NCI-H748 (cell line): ENCODE measurements at regions not wholly inside any gene's neighbourhood (a gene's known extent, or its start where the extent isn't known, plus 50 kb on each side); places are given as distances from the start of the nearest gene placed in this dataset.

Experiments used
- DNase-seq: peaks from one replicate; lab custom pipeline; 2025; ENCODE audit not compliant: unreplicated experiment; lab: John Stamatoyannopoulos, UW

DNA sequence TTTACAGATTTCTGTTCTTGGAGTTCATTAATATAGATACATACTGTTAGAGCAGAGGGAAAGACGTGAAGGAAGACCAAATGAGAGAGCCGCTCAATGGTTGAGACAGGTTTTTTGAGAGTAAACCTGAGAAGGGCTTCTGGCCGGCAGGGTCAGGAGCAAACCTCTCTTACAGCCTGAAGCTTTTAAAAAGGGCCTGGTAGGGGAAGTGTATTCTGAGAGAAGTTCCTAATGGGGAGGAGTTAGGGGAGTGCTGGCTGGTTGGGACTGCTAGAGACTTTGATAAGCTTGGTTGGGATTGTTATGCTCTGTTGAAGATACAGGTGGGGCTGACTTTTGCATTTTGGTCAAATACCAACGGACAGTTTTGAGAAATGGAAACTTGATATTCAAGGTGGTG is 186.8 kb upstream of the PABPC4L start:
- no peak for DNase-seq

DNA sequence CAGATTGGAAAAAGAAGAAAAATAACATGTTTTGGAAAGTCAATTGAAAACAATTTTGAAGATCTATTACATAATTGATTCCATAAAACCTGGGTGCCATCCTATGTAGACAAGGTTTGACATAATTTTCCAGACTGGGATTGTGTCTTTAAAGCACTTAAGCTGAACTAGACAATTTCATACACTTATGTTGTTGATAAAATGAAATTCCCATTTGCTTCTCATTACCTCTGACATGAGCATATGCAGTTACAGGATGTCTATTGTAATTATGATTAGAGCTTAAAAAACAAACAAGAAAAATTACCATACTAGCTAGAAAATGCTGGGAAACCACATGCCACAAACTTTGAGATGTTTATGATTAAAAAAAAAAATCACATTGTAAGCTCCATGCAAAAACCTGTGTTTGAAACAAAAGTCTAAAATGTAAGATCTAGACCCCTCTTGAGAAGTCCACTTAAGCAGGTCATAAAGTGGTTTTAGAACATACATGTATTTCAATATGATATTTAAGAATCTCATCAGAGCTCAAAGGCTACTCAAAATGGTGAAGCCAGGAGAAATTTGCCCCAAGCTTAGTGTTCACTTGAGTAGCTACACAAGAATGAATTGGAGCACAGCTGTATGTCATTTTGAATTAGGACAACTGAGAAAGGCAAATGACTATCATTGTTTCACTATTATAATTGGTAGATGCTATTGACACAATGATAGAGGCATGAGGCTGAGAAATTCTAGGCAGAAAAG is 181.1 kb upstream of the PABPC4L start:
- no peak for DNase-seq

GRCh38 chr4:134375775-134376174 is 174.2 kb upstream of the PABPC4L start:
- DNase-seq, result no peak

GRCh38 chr4:134365852-134366251 is 164.3 kb upstream of the PABPC4L start:
- DNase-seq, result no peak

DNA sequence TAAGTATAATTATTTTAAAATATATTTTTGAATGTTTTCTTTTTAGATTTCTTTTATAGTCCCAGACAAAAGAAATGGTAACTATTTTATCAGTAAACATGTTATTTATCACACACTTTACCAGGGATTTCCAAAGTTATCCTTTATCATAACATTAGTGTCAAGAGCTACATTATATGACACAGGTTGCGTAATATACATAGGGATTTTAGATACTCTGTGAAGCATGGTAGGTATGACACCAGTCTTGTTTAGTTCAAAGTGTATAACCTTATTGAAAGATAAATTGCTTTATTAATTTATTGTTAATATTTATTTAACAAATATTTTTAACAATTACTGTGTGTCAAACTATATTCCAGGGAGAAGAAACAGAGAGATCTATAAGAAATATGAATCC is 163.3 kb upstream of the PABPC4L start:
- DNase-seq, result no peak

- no peak for DNase-seq
Measured at GRCh38 chr4:134345244-134345643, 143.7 kb upstream of the PABPC4L start.

GRCh38 chr4:134343656-134344055 is 142.1 kb upstream of the PABPC4L start:
- DNase-seq, result no peak

- no peak for DNase-seq
Measured at GRCh38 chr4:134343081-134343480, 141.5 kb upstream of the PABPC4L start.

DNA sequence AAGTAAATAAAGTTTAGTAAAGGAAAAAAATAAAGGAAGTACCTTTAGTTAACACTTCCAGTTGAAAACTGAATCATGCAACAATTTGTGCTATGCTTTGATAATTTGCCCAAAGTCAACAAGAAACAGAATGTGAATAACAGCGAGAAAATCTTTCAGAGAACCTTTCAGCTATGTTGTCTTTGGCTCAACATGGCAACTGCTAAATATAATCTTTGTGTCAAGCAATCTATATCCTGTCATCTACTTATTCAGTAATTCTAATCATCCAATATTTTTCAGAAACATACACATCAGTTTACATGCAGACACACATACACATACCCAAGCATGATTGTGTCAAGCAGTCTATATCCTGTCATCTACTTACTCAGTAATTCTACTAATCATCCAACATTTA is 136.0 kb upstream of the PABPC4L start:
- DNase-seq, result no peak

DNA sequence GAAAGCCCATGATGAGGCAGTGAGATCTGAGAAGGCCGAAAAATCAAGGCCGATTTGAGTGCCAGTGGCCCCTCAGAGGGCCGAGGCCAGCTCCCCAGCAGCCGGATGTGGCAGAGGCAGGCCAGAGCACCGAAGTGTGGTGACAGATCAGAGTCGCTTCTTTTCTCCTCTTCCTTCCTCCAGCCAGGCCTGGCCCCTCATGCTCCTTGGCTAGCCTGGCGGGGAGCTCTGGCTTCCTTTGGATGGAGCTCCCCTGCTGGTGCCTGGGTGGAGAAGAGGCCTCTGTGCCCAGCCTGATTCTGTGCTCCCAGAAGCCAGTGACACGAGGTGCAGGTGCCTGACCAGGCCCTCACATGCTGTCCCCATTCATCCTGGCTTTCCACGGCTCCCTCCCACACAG is 127.2 kb upstream of the PABPC4L start:
- DNase-seq, result no peak

DNA sequence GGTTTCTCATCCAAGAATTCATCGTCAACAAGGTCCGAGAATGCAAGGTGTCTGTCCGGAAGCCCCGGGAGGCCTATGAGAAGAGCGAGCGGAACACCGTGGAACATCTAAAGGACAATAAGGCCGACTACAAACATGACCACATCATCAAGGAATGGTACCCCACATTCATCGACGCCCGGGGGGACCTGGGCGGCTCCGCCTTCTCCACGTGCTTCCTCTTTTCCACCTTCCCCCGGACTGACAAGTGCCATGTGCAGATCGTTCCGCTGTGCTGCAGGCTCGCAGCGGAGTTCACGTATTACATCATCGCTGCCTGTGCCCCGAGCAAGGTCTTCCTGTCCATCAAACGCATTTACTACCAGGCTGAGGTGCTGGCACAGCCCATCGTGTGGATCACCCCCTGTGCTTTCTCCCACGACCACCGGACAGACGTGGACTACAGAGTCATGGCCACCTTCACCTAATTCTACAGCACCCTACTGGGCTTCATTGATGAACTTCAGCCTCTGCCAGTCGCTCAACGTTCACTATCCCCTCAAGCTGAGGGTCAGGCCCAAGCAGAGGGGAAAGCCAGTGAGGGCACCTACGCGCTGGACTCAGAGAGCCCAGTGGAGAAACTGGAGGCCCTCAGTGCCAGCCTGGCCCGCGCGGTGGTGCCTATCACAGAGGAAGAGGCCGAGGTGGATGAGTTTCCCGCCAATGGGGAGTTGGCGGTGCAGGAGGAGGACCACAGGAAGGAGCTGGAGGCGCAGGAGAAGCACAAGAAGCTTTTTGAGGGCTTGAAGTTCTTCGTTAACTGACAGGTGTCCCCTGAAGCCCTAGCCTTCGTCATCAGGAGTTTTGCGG is 125.9 kb upstream of the PABPC4L start:
- DNase-seq, result no peak

DNA sequence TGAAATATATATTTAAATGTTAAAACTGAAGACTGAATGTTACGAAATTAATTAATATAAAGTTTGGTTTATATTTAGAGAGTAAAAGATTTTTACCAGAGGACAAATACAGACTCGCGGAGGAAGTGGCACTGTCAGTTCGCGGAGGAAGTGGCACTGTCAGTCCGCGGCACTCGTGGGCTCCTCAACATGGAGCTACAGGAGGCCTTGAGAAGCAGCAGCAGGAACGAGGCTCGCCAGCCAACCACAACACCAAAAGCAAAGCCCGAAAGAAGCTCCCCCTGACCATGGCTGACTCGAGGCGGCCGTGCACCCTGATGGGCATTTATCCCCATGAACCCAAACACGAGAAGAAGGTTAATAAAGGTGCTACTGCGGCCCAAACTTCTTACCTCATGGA is 125.3 kb upstream of the PABPC4L start:
- DNase-seq, result no peak

DNA sequence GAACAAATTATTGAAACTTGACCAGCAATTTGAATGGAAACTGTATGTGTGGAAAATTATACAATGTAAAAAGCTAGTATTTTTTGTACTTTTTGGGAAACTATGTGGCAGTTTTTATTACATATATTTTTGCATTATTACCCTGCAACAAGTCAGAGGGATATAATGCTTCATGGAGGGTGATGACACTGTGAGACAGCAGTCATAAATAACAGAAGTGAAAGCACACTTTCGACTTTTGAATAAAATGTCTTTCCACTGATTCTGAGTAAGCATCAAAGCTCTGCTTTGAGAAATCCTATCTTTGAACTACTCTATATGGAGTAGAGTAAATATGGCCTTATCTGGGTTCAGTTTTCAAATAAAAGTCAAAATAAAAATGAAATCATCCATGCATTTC is 122.6 kb upstream of the PABPC4L start:
- no peak for DNase-seq

GRCh38 chr4:134320048-134320447 is 118.5 kb upstream of the PABPC4L start:
- no peak for DNase-seq

DNA sequence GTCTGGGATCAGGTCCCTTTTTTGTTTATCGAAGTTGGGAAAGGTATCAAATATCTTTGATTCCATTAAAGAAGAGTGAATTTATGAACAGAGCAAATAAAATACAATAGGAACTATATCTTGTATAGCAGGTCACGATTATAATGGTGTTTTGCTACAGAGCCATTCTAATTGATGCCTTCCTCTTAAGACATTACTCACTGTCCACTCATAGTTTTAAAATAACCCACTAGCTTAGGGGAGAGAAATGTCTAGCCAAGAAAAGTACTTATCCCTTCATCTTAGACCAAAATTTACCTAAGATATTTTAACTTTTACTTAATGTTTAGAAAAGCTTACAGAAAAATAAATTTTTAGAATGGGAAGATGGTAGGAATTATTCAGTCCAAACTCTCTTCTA is 112.0 kb upstream of the PABPC4L start:
- DNase-seq, result no peak

DNA sequence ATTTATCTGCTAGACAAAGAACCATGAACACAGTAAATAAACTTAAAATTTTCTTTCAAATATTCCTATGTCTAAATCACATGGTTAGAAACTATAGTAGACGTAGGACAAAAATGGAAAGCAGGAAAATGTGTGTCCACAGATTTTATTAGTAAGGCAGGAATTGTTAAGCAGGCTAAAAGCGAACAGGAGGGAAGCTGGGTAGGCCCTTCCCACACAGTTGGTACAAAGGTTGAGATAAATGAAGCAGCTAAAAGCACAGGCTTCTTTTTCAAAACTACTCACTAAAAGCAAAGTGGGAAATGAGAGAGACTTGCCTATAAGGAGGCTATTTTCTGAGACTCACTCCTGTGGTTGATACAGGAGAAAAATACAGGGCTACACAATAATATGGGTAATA is 108.1 kb upstream of the PABPC4L start:
- no peak for DNase-seq

DNA sequence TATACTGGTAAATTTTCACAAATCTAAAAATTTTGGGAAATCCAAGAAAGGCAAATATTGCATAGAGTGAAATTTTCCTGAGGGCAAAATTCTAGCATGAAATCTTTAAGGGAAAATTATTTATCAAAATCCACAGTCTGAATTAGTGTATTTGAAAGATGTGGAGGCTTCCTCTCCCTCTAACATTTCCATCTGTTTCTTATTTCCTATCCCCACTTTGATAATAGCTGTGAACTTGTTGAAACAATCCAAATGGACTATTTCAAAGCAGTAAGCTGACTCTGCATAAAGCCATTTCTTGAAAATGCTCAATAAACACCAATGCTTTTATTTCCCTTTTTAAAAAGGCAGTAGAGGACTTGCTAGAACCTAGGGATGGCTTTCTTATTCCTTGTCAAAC is 107.3 kb upstream of the PABPC4L start:
- no peak for DNase-seq

DNA sequence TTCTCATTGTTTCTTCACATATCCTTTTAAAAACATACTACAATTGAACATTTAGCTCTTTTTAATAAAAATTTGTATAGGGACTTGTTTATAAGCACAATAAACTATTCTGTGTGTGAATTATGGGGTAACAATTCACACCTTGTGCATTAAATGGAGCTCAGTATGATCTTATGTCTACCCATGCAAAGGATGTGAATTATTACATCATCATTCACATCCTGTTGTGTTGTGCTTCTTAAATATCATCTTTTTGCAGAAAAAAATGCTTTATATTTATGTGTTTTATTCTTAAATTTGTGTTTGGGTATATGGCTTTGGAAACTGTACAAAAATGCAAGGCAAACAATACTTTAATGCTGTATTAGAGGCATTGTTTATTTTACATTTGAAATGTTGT is 96.7 kb upstream of the PABPC4L start:
- DNase-seq, result no peak

- no peak for DNase-seq
Measured at GRCh38 chr4:134297765-134298164, 96.2 kb upstream of the PABPC4L start.

- no peak for DNase-seq
Measured at GRCh38 chr4:134282680-134283079, 81.1 kb upstream of the PABPC4L start.

GRCh38 chr4:134278675-134279074 is 77.1 kb upstream of the PABPC4L start:
- no peak for DNase-seq

DNA sequence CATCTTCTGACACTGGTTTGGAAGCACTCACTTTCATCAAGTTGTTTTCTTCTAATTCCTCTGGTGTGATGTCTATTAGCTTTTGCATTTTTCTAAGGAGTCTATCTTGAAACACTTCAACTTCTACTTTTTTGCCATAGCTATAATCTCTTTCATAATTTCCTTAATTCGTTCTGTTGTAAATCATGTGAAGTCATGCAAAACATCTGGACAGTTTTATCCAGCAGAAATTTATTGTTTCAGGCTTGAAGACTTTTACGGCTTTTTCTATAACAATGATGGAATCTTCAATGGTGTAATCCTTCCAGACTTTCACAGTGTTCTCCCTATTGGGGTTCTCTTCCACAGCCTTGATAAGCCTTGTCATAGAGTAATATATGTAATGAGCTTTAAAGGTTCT is 74.9 kb upstream of the PABPC4L start:
- DNase-seq, result no peak

DNA sequence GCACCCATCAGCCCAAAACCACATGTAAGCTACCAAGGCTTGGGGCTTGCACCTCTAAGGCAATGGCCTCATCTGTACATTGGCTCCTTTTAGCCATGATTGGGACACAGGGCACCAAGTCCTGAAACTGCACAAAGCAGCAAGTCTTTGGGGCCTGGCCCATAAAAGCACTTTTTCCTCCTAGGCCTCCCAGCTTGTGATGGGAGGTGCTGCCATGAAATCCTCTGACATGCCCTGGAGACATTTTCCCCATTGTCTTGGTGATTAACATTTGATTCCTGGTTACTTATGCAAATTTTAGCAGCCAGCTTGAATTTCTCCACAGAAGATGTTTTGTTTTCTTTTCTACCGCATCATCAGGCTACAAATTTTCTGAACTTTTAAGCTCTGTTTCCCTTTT is 58.5 kb upstream of the PABPC4L start:
- no peak for DNase-seq
